HEK293 (cell line): ENCODE measurements at regions not wholly inside any gene's neighbourhood (a gene's known extent, or its start where the extent isn't known, plus 50 kb on each side); places are given as distances from the start of the nearest gene placed in this dataset.

ENCODE experiments used
- CTCF ChIA-PET: fragments of 350-600 bp; formaldehyde crosslinking; extraction: SDS; loops from one replicate; lab custom pipeline; 2021; ENCODE audit warnings: antibody characterized with exemption; lab: Yijun Ruan, JAX
- POLR2A ChIA-PET: fragments of 300-600 bp; formaldehyde crosslinking; extraction: SDS; loops from one replicate; lab custom pipeline; 2020; ENCODE audit warnings: antibody characterized with exemption, inconsistent platforms; lab: Yijun Ruan, JAX
- H3K27ac ChIP-seq: fragments of 200-500 bp; sonication (Bioruptor generic); 2 replicates; pipeline ENCODE4 v1.5.1; 2014; ENCODE audit warnings: low read depth, low read length, control low read depth, inconsistent platforms; ENCODE audit errors: extremely low read depth
- H3K36me3 ChIP-seq, 2 experiments: fragments of 200-500 bp in 1 of 2; sonication (Bioruptor generic) in 1 of 2; 1 replicate in 1 of 2; 2 replicates in 1 of 2; pipeline ENCODE4 v1.5.1; 2014 to 2017; ENCODE audit warnings: inconsistent platforms in 2 of 2, low read length in 2 of 2; ENCODE audit not compliant: control insufficient read depth in 2 of 2, insufficient read depth in 1 of 2
- H3K4me1 ChIP-seq: fragments of 200-500 bp; sonication (Bioruptor generic); 2 replicates; pipeline ENCODE4 v1.5.1; 2014; ENCODE audit warnings: mild to moderate bottlenecking, low read length, inconsistent platforms; ENCODE audit not compliant: control insufficient read depth, insufficient read depth
- H3K4me3 ChIP-seq: 2 replicates; pipeline ENCODE4 v1.5.1; 2011; ENCODE audit warnings: low read depth, mild to moderate bottlenecking, control low read depth, low read length, moderate library complexity
- H3K9me3 ChIP-seq: fragments of 200-500 bp; sonication (Bioruptor generic); 2 replicates; pipeline ENCODE4 v1.5.1; 2014; ENCODE audit warnings: low read depth, low read length, inconsistent platforms; ENCODE audit not compliant: control insufficient read depth, insufficient read depth
- GLI4 ChIP-seq: fragments of 450-650 bp; formaldehyde crosslinking; IDR thresholded peaks from 2 replicates; pipeline ENCODE4 v1.5.1; 2016; ENCODE audit warnings: missing biosample characterization, missing genetic modification characterization
- HOXD13 ChIP-seq: sonication (generic); formaldehyde crosslinking; IDR thresholded peaks from 2 replicates; pipeline ENCODE4 v1.8.0; 2022; ENCODE audit warnings: missing genetic modification reagents, borderline replicate concordance
- MZF1 ChIP-seq: fragments of 450-650 bp; formaldehyde crosslinking; IDR thresholded peaks from 2 replicates; pipeline ENCODE4 v1.5.1; 2017; ENCODE audit warnings: missing biosample characterization, missing genetic modification characterization, borderline replicate concordance
- PRDM2 ChIP-seq: fragments of 450-650 bp; formaldehyde crosslinking; IDR thresholded peaks from 2 replicates; pipeline ENCODE4 v1.5.1; 2016; ENCODE audit warnings: missing biosample characterization, missing genetic modification characterization, borderline replicate concordance
- TSHZ1 ChIP-seq: fragments of 450-650 bp; formaldehyde crosslinking; IDR thresholded peaks from 2 replicates; pipeline ENCODE4 v1.5.1; 2016; ENCODE audit warnings: missing biosample characterization, missing genetic modification characterization, borderline replicate concordance
- ZBTB1 ChIP-seq: fragments of 450-650 bp; formaldehyde crosslinking; IDR thresholded peaks from 2 replicates; pipeline ENCODE4 v1.5.1; 2016; ENCODE audit warnings: missing biosample characterization, missing genetic modification characterization
- ZBTB20 ChIP-seq: fragments of 450-650 bp; formaldehyde crosslinking; IDR thresholded peaks from 2 replicates; pipeline ENCODE4 v1.5.1; 2016; ENCODE audit warnings: missing biosample characterization, missing genetic modification characterization
- ZBTB21 ChIP-seq: fragments of 450-650 bp; formaldehyde crosslinking; IDR thresholded peaks from 2 replicates; pipeline ENCODE4 v1.5.1; 2017; ENCODE audit warnings: missing biosample characterization, missing genetic modification characterization
- ZNF169 ChIP-seq: fragments of 450-650 bp; formaldehyde crosslinking; IDR thresholded peaks from 2 replicates; pipeline ENCODE4 v1.5.1; 2016; ENCODE audit warnings: missing biosample characterization, missing genetic modification characterization
- ZNF248 ChIP-seq: fragments of 450-650 bp; formaldehyde crosslinking; IDR thresholded peaks from 2 replicates; pipeline ENCODE4 v1.5.1; 2017; ENCODE audit warnings: missing biosample characterization, missing genetic modification characterization
- ZNF266 ChIP-seq: fragments of 450-650 bp; formaldehyde crosslinking; IDR thresholded peaks from 2 replicates; pipeline ENCODE4 v1.5.1; 2016; ENCODE audit warnings: missing biosample characterization, missing genetic modification characterization, low read depth
- ZNF274 ChIP-seq, 2 experiments: fragments of 200-500 bp in 1 of 2; fragments of 450-650 bp in 1 of 2; sonication (Bioruptor generic) in 1 of 2; formaldehyde crosslinking in 1 of 2; IDR thresholded peaks; 2 replicates each; pipeline versions ENCODE4 v1.5.1 to v1.6.1; 2014 to 2016; ENCODE audit warnings: borderline replicate concordance in 1 of 2, inconsistent platforms in 1 of 2, low read length in 1 of 2, missing biosample characterization in 1 of 2, missing genetic modification characterization in 1 of 2
- ZNF335 ChIP-seq: fragments of 450-650 bp; formaldehyde crosslinking; conservative IDR thresholded peaks from 2 replicates; pipeline ENCODE4 v1.5.1; 2016; ENCODE audit warnings: missing biosample characterization, missing genetic modification characterization
- ZNF501 ChIP-seq: fragments of 450-650 bp; formaldehyde crosslinking; IDR thresholded peaks from 2 replicates; pipeline ENCODE4 v1.5.1; 2016; ENCODE audit warnings: missing biosample characterization, missing genetic modification characterization
- ZNF747 ChIP-seq: fragments of 450-650 bp; formaldehyde crosslinking; IDR thresholded peaks from 2 replicates; pipeline ENCODE4 v1.5.1; 2016; ENCODE audit warnings: missing biosample characterization, missing genetic modification characterization
- ZNF776 ChIP-seq: fragments of 450-650 bp; formaldehyde crosslinking; IDR thresholded peaks from 2 replicates; pipeline ENCODE4 v1.5.0; 2017; ENCODE audit warnings: missing biosample characterization, missing genetic modification characterization, borderline replicate concordance
- ZNF791 ChIP-seq: fragments of 450-650 bp; formaldehyde crosslinking; IDR thresholded peaks from 2 replicates; pipeline ENCODE4 v1.5.1; 2016; ENCODE audit warnings: missing biosample characterization, missing genetic modification characterization
- ZSCAN18 ChIP-seq: fragments of 450-650 bp; formaldehyde crosslinking; IDR thresholded peaks from 2 replicates; pipeline ENCODE4 v1.5.1; 2016; ENCODE audit warnings: missing biosample characterization, missing genetic modification characterization
- ZSCAN5A ChIP-seq: fragments of 450-650 bp; formaldehyde crosslinking; IDR thresholded peaks from 2 replicates; pipeline ENCODE4 v1.5.1; 2016; ENCODE audit warnings: missing biosample characterization, missing genetic modification characterization

GRCh38 chr2:74036450-74037195 lies 51.9 kb downstream of the TET3 start (continued):
- TF ChIP-seq PRDM2 (tag by site-specific recombination) = no peak
- no peak for TF ChIP-seq ZNF335 (tag by site-specific recombination)

- TF ChIP-seq TSHZ1 (tag by site-specific recombination) = no peak
- TF ChIP-seq ZBTB1 = no peak
- TF ChIP-seq ZNF747 (tag by site-specific recombination) = no peak
- TF ChIP-seq ZNF776 (tag by site-specific recombination) = no peak
- no peak for TF ChIP-seq MZF1 (tag by site-specific recombination)
- TF ChIP-seq ZNF501 (tag by site-specific recombination) = no peak
- TF ChIP-seq ZSCAN18 (tag by site-specific recombination) = no peak
- TF ChIP-seq GLI4 = no peak
- TF ChIP-seq ZNF791 (tag by site-specific recombination) = no peak
- TF ChIP-seq ZNF169 (tag by site-specific recombination) = no peak
- TF ChIP-seq ZNF266 = no peak
- TF ChIP-seq HOXD13 (CRISPR knock-in tag) = no peak
- TF ChIP-seq ZNF248 (tag by site-specific recombination) = no peak
- no peak for TF ChIP-seq ZNF274 (IDR thresholded peaks at IDR 0.05; ENCODE audit: low read length)
- TF ChIP-seq ZNF274 (tag by site-specific recombination; IDR thresholded peaks at IDR 0.05; ENCODE audit: borderline replicate concordance) = no peak
- TF ChIP-seq ZBTB20 (tag by site-specific recombination) = no peak
- TF ChIP-seq ZBTB21 (tag by site-specific recombination) = no peak
- TF ChIP-seq ZSCAN5A (tag by site-specific recombination) = no peak
- ChIA-PET CTCF (no interaction called here), POLR2A (no interaction called here)
- peaks cover 9% of the 10 kb centered on the region; the same call in 1 of the 2 replicates for H3K4me1 ChIP-seq
- H3K27ac ChIP-seq = no peak overlapping the region
- H3K4me3 ChIP-seq = no peak overlapping the region
- no peaks in the 10 kb centered on the region for H3K9me3 ChIP-seq
- no peaks in the 10 kb centered on the region for H3K36me3 ChIP-seq
Observed at GRCh38 chr2:74037379-74037860, 52.7 kb downstream of the TET3 start.
